NB4 (cell line): ENCODE measurements at regions not wholly inside any gene's neighbourhood (a gene's known extent, or its start where the extent isn't known, plus 50 kb on each side); places are given as distances from the start of the nearest gene placed in this dataset.

ENCODE experiments used
- DNase-seq: peaks from one replicate; pipeline ENCODE4 v3.0.0; 2010; ENCODE audit warnings: low read depth
- H3K4me3 ChIP-seq: one replicate; pipeline ENCODE4 v1.5.1; 2011; ENCODE audit warnings: mild to moderate bottlenecking, low read depth, low read length, moderate library complexity
- MYC ChIP-seq: IDR thresholded peaks from 2 replicates; pipeline ENCODE4 v1.6.1; 2011; ENCODE audit warnings: low read depth, low read length
- POLR2A ChIP-seq: IDR thresholded peaks from 2 replicates; pipeline ENCODE4 v1.6.1; 2011; ENCODE audit warnings: mild to moderate bottlenecking; ENCODE audit not compliant: insufficient read length; ENCODE audit errors: extremely low read depth
- TF ChIP-seq, protein P1 (sequence below): IDR thresholded peaks from one replicate; pipeline ENCODE4 v1.5.1; 2012; ENCODE audit warnings: low read depth, low read length
- TF ChIP-seq, protein P2 (sequence below): IDR thresholded peaks from 2 replicates; pipeline ENCODE4 v1.6.1; 2011; ENCODE audit warnings: low read depth, low read length

GRCh38 chr1:57874418-57874877 lies 450.6 kb upstream of the DAB1 start:
- TF ChIP-seq POLR2A (no peak), MYC (no peak)
- TF ChIP-seq, protein P1, sequence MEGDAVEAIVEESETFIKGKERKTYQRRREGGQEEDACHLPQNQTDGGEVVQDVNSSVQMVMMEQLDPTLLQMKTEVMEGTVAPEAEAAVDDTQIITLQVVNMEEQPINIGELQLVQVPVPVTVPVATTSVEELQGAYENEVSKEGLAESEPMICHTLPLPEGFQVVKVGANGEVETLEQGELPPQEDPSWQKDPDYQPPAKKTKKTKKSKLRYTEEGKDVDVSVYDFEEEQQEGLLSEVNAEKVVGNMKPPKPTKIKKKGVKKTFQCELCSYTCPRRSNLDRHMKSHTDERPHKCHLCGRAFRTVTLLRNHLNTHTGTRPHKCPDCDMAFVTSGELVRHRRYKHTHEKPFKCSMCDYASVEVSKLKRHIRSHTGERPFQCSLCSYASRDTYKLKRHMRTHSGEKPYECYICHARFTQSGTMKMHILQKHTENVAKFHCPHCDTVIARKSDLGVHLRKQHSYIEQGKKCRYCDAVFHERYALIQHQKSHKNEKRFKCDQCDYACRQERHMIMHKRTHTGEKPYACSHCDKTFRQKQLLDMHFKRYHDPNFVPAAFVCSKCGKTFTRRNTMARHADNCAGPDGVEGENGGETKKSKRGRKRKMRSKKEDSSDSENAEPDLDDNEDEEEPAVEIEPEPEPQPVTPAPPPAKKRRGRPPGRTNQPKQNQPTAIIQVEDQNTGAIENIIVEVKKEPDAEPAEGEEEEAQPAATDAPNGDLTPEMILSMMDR = no peak
- TF ChIP-seq, protein P2, sequence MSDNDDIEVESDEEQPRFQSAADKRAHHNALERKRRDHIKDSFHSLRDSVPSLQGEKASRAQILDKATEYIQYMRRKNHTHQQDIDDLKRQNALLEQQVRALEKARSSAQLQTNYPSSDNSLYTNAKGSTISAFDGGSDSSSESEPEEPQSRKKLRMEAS = no peak
- no peak overlapping the region for H3K4me3 ChIP-seq
- DNase-seq = no peak

DNA sequence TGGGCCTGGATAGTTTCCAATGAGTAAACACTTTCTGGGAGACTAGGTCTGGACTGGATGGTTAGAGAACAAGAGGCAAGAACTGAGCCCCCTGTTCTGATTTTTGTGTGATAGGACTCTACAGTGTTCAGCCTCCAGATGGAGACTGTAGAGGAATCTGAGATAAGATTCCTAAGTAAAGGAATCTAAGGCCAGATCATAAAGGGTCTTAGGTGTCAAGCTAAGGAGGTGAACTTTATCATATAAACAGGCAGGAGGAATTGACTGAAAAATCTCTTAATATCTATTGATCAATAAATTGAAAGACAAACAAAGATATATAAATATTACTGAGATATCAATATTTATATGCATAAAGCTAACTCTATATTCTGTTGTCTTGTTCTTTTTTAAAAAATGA lies 449.1 kb upstream of the DAB1 start:
- no peak for TF ChIP-seq POLR2A
- TF ChIP-seq, protein P2 = no peak
- no peak for TF ChIP-seq MYC
- TF ChIP-seq, protein P1 = no peak
- DNase-seq = no peak
- no peak overlapping the region for H3K4me3 ChIP-seq

DNA sequence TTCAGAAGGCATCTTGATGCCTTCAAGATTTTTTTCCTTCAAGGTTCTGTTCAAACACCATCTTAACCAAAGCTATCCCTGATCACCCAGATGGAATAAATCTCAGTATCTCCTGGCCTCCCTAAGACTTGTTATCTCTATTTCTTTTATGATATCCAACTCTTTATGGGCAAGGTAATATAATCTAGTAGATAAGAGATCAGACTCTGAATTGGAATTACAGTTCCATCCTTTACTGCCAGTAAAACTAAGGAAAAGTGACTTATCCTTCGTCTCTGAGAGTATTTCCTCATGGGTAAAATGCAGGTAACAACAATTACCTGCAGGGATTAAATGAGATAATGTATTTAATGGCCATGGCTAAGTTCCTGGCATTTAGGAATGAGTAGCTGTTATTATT lies 445.0 kb upstream of the DAB1 start:
- no peak for DNase-seq
- H3K4me3 ChIP-seq = no peak overlapping the region
- TF ChIP-seq POLR2A (no peak), MYC (no peak)
- TF ChIP-seq, protein P2 = no peak
- TF ChIP-seq, protein P1 = no peak

DNA sequence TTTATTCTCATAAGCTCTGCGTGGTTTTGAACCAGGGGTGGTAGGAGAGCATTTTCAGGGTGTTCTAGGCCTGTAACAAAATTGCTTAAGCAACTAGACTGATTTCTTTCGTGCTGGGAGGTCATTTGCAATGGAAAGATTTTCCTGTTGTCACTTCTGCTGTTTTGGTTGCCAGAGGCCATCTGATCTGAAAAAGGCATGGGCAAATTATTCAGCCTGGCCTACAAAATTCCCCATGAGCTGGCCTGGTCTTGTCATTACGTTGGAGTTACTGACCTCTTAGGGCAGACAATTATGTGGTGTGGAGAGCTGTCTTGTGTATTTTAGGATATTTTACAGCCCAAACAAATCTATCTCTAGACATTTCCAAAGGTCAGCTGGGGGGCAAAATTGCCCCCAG lies 444.4 kb upstream of the DAB1 start:
- no peak overlapping the region for H3K4me3 ChIP-seq
- no peak for DNase-seq
- TF ChIP-seq, protein P1 = no peak
- TF ChIP-seq POLR2A (no peak), MYC (no peak)
- TF ChIP-seq, protein P2 = no peak

DNA sequence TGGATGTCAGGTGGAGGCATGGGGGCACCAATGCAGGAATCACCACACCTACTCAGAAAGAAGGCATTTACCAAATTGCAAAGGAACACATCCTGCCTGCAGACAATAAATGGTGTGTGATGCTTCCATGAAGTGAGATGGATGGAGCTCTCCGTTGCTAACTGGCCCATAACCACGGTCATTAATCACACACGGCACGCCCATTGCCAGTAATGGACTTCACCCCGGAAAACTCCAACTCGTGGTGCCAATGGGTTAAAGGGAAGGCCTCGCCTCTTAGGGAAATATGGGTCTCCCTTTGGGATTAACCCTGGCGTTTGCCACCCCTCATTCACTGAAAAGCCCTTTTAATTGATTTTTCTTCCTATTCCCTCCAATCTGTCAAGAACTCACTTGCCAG lies 443.1 kb upstream of the DAB1 start:
- no peak overlapping the region for H3K4me3 ChIP-seq
- DNase-seq = no peak
- TF ChIP-seq, protein P1 = no peak
- TF ChIP-seq, protein P2 = no peak
- no peak for TF ChIP-seq POLR2A
- TF ChIP-seq MYC = no peak
